ENCODE measurements at regions not wholly inside any gene's neighbourhood (a gene's known extent, or its start where the extent isn't known, plus 50 kb on each side); places are given as distances from the start of the nearest gene placed in this dataset.
A peak's percentile ranks its signal among the peaks of the same experiment; 100 is the strongest.

GRCh38 chr3:72082186-72082715 is 297.3 kb upstream of the PROK2 start:
- no peak overlapping the region for H2BK20ac ChIP-seq (ENCODE audit: low read length)
- no peaks in the 10 kb centered on the region; the same call in 1 of the 2 replicates for H3K23me2 ChIP-seq (ENCODE audit: low read depth, low read length)
- no peaks in the 10 kb centered on the region; a peak in 2 of 7 replicates for H3K4me1 ChIP-seq (replicated peaks in 1 of 4; ENCODE audit: control insufficient read depth in 3 of 4, insufficient read depth in 4 of 4, low read length in 3 of 4)
- no peaks in the 10 kb centered on the region for H3K79me2 ChIP-seq (ENCODE audit: control insufficient read depth in 1 of 2, insufficient read depth in 2 of 2, low read length in 2 of 2)
- no peaks in the 10 kb centered on the region for H3K36me3 ChIP-seq (ENCODE audit: control insufficient read depth in 2 of 4, insufficient read depth in 4 of 4, low read length in 3 of 4)
- no peak overlapping the region for H4K8ac ChIP-seq (ENCODE audit: extremely low read depth, insufficient read depth, low read length)
- H2BK5ac ChIP-seq (ENCODE audit: low read depth, low read length): no peak overlapping the region
- no peaks in the 10 kb centered on the region for H4K20me1 ChIP-seq (replicated peaks in 1 of 2; ENCODE audit: control insufficient read depth in 1 of 2, insufficient read depth in 2 of 2, low read length in 2 of 2)
- no peaks in the 10 kb centered on the region for H3K27me3 ChIP-seq (replicated peaks in 1 of 4; ENCODE audit: control insufficient read depth in 3 of 4, extremely low read depth in 1 of 4, insufficient read depth in 3 of 4, low read length in 3 of 4)
- no peak overlapping the region for H3K4me3 ChIP-seq (ENCODE audit: extremely low read depth in 1 of 4, insufficient read depth in 2 of 4, low read depth in 3 of 4, low read length in 4 of 4)
- CTCF ChIA-PET (ENCODE audit: partially characterized antibody): interaction anchor here (0.6 to 1.3 kb wide), 2 partner anchors 93 to 222 kb away, joined by 3 read pairs; no protein-coding TSS in a partner anchor
- no peak overlapping the region for H2AFZ ChIP-seq (ENCODE audit: low read length)
- H2BK15ac ChIP-seq (ENCODE audit: low read length): no peak overlapping the region
- DNase-seq (ENCODE audit: low read depth in 1 of 2, low spot score in 2 of 2) (no peak), FAIRE-seq (no peak)
- no peak overlapping the region for H3K18ac ChIP-seq (ENCODE audit: extremely low read depth, low read length)
- 85% methylated on average over 8 of the region's 8 CpGs; no CpG with 5 or more reads in 1 of the 2 experiments for WGBS, 2 experiments (ENCODE audit: extremely low coverage in 1 of 2, insufficient coverage in 1 of 2, insufficient read length in 1 of 2, insufficient replicate concordance in 2 of 2, low coverage in 1 of 2, low lambda C conversion rate in 2 of 2, missing lambda C conversion rate in 1 of 2)
- no peak overlapping the region for H2BK12ac ChIP-seq (ENCODE audit: low read depth, low read length)
- H3K56ac ChIP-seq (replicated peaks; ENCODE audit: insufficient read length, low read depth, low read length): no peak overlapping the region
- no peak overlapping the region for H4K5ac ChIP-seq (ENCODE audit: insufficient read length, low read depth, low read length)
- no peak overlapping the region for H3K23ac ChIP-seq (ENCODE audit: insufficient read length)
- POLR2A ChIA-PET (ENCODE audit: partially characterized antibody): no interaction called here
- no peak overlapping the region for H3K4me2 ChIP-seq (ENCODE audit: insufficient read depth in 1 of 2, low read depth in 2 of 2, low read length in 2 of 2)
- 0 out of 2 replicates have a peak overlapping the region, but pooled peaks have one; percentile 2 for H2AK5ac ChIP-seq (ENCODE audit: low read depth, low read length)
- no peaks in the 10 kb centered on the region for H3K9me3 ChIP-seq (ENCODE audit: insufficient read depth in 2 of 2, low read depth in 1 of 2, low read length in 1 of 2)
- no peak overlapping the region for H3K4ac ChIP-seq (replicated peaks; ENCODE audit: insufficient read length, low read depth, low read length)
- no peak overlapping the region for H3K27ac ChIP-seq (ENCODE audit: low read depth, low read length)
- TF ChIP-seq SIRT6 (IDR thresholded peaks at IDR 0.05; ENCODE audit: low read length): no peak
- TF ChIP-seq KDM1A (IDR thresholded peaks at IDR 0.05; ENCODE audit: borderline replicate concordance, low read length): no peak
- no peak for TF ChIP-seq SIN3A (conservative IDR thresholded peaks at IDR 0.05 in 1 of 2, IDR thresholded peaks at IDR 0.05 in 1 of 2; ENCODE audit: low read depth in 1 of 2, low read length in 2 of 2)
- TF ChIP-seq SP2 (IDR thresholded peaks at IDR 0.05; ENCODE audit: low read length): no peak
- TF ChIP-seq E2F6 (IDR thresholded peaks at IDR 0.05): peak; percentile 63
- H3K14ac ChIP-seq (ENCODE audit: insufficient read length): no peak overlapping the region
- H3K9ac ChIP-seq (replicated peaks in 1 of 4; ENCODE audit: extremely low read depth in 1 of 4, low read depth in 3 of 4, low read length in 3 of 4): no peak overlapping the region
- no peak overlapping the region for H4K91ac ChIP-seq (replicated peaks; ENCODE audit: insufficient read length, low read length)
- H2BK120ac ChIP-seq (replicated peaks; ENCODE audit: low read depth, low read length): no peak overlapping the region
- H3K79me1 ChIP-seq (ENCODE audit: low read depth, low read length): no peaks in the 10 kb centered on the region

Data from H1 (cell line).